ENCODE measurements at regions not wholly inside any gene's neighbourhood (a gene's known extent, or its start where the extent isn't known, plus 50 kb on each side); places are given as distances from the start of the nearest gene placed in this dataset.

GRCh38 chr1:224052772-224053171 is 61.1 kb upstream of the FBXO28 start:
- TF ChIP-seq CTCF (conservative IDR thresholded peaks at IDR 0.05 in 1 of 2, IDR thresholded peaks at IDR 0.05 in 1 of 2; ENCODE audit: low read depth in 1 of 2, low read length in 2 of 2) (no peak), EZH2 (IDR thresholded peaks at IDR 0.05; ENCODE audit: low read length, missing control alignments) (no peak)

All from fibroblast of lung (primary cell).